COR-L47 (cell line): ENCODE measurements at regions not wholly inside any gene's neighbourhood (a gene's known extent, or its start where the extent isn't known, plus 50 kb on each side); places are given as distances from the start of the nearest gene placed in this dataset.
"Not testable (repeated sequence)": the region's sequence is repeated elsewhere in the genome, so short reads cannot be mapped to it uniquely, and the experiment has no call there.

Source experiments
- DNase-seq: peaks from one replicate; lab custom pipeline; 2025; lab: John Stamatoyannopoulos, UW

DNA sequence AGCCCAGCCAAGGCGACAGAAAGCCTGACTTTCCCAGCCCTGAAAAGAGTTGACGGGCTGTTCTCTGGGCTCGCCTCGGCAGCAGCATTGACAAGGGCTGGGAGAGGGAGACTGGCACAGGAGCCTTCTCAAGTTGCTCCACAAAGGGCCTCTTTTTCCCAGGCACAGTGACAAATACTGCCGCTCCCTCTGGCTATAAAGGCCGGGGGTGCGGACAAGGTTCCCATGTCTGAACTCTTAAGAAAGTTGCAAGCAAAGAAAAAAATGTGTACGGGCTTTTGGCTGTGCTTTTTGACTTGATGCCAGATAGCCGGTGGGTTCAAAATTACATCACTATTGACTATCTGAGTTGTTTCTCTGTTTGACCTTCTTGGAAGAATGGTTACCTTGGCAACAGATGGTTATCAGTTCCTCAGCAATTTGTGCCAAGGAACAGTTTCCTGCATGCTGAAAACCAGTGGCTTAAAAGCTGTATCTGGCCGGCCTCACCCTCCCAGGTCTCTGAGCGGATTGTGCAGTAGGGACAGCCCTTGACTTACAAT is 115.9 kb upstream of the EEPD1 start:
- DNase-seq: peak; percentile 77

DNA sequence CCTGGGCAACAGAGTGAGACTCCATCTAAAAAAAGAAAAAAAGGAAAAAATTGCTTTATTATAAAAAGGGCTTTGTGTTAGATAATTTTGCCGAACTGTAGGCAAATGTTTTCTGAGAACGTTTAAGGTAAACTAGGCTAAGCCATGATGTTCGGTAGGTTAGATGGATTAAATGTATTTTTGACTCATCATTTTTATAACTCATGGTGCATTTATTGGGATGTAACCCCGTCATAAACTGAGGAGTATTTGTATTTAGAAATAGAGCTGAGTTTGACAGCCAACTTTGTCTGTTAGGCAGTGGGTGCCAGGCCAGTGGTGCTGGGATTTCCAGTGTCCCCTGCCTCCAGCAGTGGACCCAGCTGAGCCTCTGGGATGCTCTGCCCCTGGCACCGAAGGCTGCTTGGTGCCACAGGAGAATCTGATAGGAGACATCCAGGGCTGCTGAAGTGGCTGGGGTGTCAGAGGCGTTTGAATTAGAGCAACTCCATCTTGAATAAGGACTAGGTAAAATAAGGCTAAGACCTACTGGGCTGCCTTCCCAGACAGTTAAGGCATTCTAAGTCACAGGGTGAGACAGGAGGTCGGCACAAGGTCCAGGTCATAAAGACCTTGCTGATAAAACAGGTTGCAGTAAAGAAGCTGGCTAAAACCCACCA is 114.9 kb upstream of the EEPD1 start:
- DNase-seq: no peak

DNA sequence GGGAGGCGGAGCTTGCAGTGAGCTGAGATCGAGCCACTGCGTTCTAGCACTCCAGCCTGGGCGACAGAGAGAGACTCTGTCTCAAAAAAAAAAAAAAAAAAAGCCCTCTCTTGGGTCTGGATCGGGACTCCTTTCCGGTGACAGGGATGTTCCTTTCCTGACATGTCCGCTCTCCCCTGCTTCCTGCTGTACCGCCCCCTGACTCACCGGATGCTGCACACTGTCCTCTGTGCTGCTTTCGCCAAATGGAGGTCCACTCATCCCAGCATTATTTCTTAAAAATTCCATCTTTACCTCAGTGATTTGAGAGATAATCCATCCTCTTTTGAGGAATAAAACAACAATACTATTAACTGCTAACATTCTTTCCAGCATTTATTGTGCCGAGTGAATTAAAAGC is 113.8 kb upstream of the EEPD1 start:
- DNase-seq: no peak

DNA sequence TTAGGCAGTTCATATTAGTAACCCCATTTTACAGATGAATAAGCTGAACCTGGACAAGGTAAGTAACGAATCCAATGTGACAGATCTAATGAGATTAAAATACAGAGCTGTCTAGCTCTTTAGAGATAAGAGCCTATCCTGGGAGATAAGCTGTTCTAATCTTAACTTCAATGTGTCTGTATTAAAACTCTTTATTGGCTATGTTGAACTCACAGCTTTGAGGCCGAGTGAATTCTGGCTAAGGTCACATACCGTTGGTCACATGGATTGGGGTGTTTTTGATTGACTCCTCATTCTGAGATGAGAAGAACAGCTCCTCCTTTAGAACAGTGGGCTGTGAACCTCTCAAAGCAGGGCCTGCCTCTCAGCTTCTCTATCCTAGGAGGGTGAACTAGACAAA is 113.4 kb upstream of the EEPD1 start:
- DNase-seq: no peak

DNA sequence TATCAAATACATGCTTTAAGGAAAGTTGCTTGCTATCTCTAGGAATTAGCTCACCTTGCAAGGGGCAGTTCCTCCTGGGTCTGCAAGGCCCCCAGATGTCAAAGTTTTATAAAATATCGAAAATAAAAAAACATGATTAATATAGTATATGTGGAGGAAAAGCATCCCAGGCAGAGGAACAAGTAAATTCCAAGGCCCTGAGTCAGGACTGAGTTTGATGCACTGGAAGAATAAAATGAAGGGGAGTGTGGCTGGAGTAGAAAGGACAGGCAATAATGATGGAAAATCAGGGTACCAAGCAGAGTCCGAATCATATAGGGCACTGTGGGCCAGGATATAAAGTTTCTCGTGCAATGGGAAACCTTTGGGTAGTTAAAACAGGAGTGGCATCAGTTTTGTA is 112.4 kb upstream of the EEPD1 start:
- no peak for DNase-seq

DNA sequence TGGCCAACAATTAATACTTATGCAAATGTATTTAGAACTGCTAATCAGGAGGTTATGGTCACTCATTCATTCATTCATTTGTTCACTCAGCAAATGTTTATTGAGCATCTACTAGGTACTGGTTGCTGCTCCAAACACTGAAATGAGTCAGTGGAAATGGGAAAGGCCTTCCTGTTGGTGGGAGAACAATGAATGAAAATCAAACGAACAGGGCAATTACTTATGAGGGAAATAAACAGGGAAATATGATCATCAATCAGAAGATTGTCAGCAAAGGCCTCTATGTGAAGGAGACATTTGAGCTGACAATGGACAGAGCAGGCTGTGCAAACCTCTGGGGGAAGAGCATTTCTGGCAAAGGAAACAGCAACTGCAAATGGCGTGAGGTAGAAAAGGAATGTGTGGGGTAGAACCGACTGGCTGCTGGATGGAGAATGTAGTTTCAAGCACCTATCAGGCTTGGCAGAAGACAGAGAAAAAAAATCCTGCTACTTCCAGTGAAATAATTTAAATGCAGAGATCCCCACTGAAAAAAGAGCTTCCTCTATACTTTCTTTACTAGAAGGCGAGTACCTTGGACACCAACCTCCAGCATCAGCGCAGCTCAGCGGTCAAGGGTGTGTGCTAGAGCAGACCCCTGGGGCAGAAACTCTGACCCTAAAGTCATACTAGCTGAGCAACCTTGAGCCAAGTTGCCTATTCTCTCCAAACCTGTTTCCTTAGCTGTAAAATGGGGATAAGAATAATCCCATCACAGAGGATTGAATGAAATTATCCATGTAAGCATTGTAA is 108.8 kb upstream of the EEPD1 start:
- no peak for DNase-seq

DNA sequence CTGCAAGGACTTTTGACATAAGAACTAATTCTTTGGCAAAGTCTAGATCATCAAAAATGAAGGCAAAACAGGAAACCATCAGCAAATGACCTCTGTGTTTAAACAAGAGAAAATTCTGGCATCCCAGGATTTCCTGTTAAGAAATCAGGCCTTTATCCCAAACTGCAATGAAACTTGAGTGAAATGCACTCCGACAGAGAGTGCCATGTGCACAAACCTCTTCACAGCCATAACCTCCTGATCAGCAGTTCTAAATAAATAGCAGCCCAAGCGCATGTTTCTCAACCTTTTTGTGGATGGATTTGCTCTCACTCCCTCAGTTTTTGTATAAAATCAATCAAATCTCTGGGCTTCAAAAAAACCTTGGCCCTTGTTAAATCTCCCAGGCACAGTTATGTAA is 107.7 kb upstream of the EEPD1 start:
- DNase-seq: no peak

DNA sequence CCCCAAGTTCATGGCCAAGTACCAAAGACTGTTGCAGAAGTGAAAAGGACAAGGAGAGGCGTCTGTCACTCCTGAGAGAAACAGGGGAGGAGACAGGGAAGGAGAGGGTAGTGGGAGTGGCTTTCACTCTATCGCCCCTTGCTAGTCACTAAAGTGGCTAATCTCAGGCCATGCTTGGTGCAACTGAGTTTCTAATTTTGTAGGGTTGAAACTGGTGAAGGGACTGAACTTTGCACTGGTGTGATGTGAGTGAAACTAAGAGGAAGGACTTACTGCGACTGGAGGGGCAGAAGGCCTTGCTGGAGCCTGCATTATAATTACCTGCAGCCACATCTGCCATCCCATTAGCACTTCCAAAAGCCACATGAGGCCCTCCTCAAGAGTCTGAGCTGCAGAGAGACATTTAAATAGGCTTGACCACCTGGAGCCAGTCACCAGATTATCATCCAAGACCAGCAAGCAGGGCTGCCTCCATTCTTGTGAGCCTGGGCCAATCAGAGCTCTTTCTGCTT is 107.2 kb upstream of the EEPD1 start:
- no peak for DNase-seq

DNA sequence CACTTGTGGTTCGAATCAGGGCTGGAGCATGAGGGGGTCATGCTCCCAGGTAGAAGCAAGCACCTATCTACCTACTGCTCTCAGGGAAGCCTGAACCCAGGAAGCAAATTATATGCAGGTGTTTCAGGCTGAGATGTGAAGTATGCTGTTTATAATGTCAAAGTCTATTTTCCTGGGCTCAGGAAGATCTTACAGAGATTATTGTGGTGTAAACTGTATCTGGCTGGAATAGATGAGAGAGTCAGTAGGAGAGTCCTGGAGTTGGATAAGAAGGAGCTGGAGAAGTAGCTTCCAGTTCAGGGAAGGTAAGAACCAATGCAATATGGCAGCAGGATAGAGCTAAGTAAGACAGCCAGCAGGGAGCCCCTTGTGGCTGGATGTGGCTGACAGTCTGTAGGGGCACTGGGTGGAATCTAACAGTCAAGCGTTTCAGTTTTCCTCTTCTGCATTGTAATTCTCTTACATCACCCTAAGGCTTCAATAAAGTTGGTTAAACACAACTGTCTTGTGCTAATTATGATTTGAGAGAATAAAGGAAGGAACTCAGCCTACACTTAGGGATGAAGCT is 105.9 kb upstream of the EEPD1 start:
- no peak for DNase-seq

DNA sequence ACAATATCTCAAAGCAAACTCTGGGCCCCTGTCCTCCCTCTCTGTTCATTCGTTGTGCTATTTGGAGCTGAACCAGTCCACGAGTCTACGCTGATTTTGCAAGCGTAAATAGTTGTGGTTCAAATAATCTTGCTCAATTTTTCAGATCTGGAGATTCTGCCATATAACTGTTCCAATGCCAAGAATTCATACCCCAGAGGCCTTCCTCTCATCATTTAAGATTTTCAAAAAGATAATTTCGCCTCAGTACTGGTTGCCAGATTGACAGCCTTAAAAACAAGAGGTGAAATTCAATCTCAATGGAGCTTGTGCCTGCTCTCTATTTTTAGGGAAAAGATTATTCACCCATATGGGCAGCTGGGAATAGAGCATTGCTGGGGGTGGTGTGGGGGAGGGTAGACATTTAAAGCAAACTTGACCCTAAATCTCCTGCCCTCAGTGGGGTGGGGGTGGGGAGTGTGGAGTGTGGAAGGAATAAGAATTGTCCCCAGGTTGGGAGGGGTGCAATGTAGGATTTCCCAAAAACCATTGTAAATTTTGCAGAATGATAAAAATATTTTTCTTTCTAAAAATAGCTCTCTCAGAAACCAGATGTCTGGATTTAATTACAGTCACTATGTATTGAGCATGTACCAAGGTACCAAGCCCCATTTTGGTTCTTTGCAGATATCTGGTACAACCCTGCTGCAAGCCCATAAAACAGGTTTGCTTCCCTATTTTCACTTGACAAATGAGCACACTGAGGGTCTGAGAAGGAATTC is 104.7 kb upstream of the EEPD1 start:
- no peak for DNase-seq

DNA sequence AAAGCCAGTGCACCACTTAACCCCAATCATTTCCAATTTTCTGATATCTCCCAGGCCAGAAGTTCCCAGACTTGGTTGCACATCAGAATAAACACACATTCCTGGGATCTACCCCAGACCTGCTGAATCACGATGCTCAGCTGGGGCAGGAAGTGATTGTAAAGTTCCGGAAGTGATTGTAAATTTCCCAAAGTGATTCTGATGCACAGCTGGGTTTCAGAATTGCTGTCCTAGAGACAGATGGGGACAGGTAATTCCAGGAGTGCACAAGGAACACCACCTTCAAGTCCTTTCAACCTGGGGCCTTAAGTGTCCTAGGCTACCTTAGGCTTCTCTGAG is 104.2 kb upstream of the EEPD1 start:
- DNase-seq: no peak

DNA sequence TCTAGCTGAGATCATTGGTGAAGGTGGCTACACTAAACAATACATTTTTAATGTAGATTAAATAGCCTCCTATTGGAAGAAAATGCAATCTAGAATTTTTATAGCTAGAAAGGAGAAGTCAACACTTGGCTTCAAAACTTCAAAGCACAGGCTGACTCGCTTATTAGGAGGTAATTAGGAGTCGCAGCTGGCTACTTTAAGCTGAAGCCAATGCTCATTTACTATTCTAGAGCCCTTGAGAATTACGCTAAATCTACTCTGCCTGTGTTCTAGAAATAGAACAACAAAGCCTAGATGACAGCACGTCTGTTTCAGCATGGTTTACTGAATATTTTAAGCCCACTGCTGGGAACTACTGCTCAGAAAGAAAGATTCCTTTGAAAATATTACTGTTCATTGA is 101.6 kb upstream of the EEPD1 start:
- DNase-seq: no peak

DNA sequence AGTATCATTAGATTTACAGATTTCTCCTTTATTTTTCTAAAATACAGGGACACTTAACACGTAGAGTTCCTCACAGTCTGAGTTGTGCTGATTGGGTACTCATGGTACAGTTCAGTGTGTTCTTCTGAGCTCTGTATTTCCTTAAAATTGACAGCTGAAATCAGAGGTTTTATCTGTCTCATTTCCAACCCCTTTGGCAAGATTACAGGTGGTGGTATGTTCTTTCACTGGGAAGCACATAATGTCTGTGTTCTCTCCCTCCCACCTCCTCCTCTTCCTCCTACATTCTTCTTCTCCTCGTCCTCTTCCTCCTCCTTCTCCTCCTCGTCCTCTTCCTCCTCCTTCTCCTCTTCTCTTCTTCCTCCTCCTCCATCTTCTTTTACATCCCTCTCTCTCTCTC is 99.5 kb upstream of the EEPD1 start:
- no peak for DNase-seq

DNA sequence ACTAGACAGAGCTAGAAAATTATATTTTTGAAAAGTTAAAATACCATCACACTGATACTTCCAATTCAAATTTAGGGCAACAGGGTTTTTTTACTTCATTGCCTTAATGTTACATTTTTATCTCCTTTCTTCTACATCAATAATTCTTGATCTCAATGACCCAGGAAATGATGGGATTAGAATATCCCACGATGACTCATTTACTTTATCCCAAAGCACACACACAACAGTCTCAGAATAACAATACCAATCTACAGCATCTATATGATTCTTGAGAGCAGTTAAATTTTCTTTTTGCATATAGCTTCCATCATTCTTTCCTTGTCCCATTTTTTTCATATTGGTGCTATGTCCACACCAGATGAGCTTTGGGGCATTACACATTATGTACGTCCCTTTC is 98.4 kb upstream of the EEPD1 start:
- no peak for DNase-seq

DNA sequence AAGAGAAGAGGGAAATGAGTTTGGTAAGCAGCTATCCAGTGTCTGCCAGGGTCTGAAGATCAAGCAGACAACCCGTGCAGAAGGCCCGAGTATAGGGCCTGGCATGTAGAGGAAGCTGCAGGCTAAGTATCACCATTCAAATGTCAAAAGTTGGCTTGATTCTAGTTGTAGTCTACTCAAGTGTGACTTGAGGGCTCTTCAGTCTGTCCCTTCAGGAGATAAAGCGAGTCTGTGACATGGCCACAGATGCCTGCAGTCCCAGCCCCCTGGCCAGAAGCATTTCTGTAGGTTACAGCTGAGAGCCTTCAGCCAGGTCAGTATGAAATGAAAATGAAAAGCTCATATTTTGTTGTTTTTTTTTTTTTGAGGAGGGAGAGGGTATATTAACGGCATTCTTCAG is 97.8 kb upstream of the EEPD1 start:
- DNase-seq: no peak

DNA sequence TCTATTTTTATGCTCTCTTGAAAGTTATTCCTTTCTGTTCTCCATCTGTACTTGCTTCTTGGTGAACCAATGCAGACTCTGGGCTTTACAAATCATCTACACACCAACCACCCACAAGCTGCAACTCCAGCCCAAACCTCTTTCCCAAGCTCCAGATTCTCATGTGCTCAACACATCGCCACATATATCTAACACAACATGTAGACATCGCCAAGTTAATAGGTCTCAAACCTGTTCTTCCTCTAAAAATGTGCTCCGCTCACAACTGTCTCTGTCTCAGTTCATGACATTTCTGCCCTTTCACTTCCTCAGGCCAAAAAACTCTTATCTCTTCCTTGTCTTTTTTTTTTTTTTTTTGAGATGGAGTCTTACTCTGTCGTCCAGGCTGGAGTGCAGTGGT is 95.7 kb upstream of the EEPD1 start:
- DNase-seq: no peak

DNA sequence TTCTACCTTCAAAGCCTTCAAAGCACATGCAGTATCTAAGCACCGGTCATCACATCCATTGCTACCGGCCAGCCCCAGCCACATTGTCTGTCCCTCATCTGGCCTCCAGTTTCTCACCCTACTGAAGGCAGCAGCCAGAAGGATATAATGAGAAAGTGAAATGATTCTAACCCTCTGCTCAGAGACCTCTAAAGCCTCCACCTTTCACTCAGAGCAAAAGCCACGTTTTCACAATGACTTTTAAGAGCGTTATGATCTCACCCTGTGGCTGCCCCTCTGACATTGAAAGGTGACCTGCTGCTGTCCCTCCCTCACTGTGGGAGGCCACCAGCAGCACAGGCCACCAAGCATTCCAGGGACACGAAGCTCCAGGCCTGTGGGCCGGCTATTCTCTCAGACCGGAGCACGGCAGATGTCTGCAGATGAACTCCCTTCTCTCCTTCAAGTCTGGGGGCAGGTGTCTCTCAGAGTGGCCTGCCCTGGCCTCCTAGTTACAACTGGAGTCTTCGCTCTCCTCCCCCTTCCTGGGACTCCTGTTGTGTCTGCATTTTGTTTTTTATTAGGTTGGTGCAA is 94.9 kb upstream of the EEPD1 start:
- no peak for DNase-seq

DNA sequence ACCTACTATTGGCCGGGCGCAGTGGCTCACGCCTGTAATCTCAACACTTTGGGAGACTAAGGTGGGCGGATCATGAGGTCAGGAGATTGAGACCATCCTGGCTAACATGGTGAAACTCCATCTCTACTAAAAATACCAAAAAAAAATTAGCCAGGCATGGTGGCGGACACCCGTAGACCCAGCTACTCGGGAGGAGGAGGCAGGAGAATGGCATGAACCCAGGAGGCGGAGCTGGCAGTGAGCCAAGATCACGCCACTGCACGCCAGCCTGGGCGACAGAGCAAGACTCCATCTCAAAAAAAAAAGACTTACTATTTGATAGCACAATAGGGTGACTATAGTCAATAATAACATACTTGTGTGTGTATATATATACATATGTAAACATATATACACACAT is 92.7 kb upstream of the EEPD1 start:
- not testable (repeated sequence) for DNase-seq

DNA sequence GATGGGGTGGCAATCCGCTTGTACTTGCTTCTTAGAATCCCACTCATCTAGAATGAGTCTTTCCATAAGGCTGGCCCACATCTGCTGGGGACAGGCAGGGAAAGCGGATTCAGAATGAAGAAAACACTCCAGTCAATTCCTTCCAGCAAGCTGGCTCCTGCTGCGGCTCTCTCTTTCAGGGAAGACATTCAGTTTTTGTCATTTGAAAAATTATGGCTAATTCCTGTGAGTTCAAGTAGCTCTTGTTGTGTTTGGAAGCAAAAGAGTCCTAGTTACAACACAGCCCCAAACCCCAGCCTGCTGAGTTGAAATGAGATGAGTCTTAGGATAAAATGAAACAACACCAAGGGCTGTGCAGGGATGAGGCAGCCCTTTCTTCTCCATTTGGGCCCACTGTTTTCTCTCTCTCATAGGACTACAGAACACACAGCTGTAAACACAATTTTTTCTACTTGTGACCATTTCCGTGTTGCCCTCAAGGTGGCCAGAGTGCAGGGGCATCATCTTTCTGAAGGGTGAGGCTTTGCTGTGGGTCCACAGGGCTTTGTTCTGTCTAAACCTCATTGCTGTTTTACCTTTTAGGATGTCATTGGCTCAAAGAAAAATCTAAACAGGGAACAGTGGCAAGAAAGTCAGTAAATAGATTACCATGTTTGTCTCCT is 90.8 kb upstream of the EEPD1 start:
- DNase-seq: no peak

DNA sequence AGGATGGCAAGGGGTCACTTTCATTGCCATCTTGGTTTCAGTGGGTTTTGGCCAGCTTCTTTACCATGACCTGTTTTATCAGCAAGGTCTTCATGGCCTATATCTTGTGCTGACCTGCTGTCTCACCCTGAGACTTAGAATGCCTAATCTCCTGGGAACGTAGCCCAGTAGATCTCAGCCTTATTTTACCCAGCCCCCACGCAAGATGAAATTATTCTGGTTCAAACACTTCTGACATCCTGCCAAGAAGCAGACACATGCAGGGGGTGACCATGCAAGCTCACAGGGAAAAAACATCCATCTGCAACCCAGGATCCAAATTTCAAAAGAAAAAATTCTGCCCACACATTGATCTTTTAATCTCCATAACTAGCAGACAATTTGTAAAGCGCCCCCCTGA is 88.4 kb upstream of the EEPD1 start:
- DNase-seq: no peak

DNA sequence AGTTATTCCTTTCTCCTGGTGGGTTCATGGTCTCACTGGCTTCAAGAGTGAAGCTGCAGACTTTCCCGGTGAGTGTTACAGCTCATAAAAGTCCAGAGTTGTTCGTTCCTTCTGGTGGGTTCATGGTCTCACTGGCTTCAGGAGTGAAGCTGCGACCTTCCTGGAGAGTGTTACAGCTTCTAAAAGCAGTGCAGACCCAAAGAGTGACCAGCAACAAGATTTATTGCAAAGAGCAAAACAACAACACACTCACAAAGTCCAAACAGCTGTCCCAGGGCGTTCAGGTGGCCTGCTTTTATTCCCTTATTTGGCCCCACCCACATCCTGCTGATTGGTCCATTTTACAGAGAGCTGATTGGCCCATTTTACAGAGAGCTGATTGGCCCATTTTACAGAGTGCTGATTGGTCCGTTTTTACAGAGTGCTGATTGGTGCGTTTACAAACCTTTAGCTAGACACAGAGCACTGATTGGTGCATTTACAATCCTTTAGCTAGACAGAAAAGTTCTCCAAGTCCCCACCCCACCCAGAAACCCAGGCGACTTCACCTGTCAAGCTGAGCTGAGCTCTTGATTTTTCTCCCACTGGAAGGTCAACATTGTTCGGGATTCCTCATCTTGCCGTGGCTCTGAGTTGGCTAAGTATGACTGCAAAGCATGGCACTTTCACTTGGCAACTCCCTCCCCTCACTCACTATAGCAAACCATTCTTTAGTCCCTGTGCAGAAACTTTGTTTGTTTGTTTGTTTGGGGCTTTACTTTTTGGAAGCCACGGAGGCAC is 87.3 kb upstream of the EEPD1 start:
- DNase-seq: not testable (repeated sequence)
